SK-N-DZ (cell line): ENCODE measurements at regions not wholly inside any gene's neighbourhood (a gene's known extent, or its start where the extent isn't known, plus 50 kb on each side); places are given as distances from the start of the nearest gene placed in this dataset.
A peak's percentile ranks its signal among the peaks of the same experiment; 100 is the strongest.
"Not testable (repeated sequence)": the region's sequence is repeated elsewhere in the genome, so short reads cannot be mapped to it uniquely, and the experiment has no call there.

ENCODE experiments used
- DNase-seq: peaks from one replicate; pipeline ENCODE4 v3.0.0-alpha.2; 2015; ENCODE audit warnings: low spot score

GRCh38 chrX:13428053-13428786 lies 108.4 kb upstream of the ATXN3L start:
- no peak for DNase-seq

GRCh38 chrX:13427441-13428052 lies 107.7 kb upstream of the ATXN3L start:
- DNase-seq = no peak

GRCh38 chrX:13420545-13421183 lies 100.8 kb upstream of the ATXN3L start:
- no peak for DNase-seq

- no peak for DNase-seq
Measured at GRCh38 chrX:13419918-13420317, 100.1 kb upstream of the ATXN3L start.

- no peak for DNase-seq
Measured at GRCh38 chrX:13419276-13419675, 99.4 kb upstream of the ATXN3L start.

- no peak for DNase-seq
Measured at GRCh38 chrX:13418126-13419097, 98.6 kb upstream of the ATXN3L start.

GRCh38 chrX:13415509-13415908 lies 95.7 kb upstream of the ATXN3L start:
- no peak for DNase-seq

- DNase-seq = peak; percentile 41
Measured at GRCh38 chrX:13414006-13414647, 94.3 kb upstream of the ATXN3L start.

- DNase-seq = no peak
Measured at GRCh38 chrX:13412208-13412600, 92.4 kb upstream of the ATXN3L start.

- peak; percentile 8 for DNase-seq
Measured at GRCh38 chrX:13411496-13412207, 91.8 kb upstream of the ATXN3L start.

GRCh38 chrX:13408599-13408998 lies 88.7 kb upstream of the ATXN3L start:
- not testable (repeated sequence) for DNase-seq

GRCh38 chrX:13404777-13405176 lies 84.9 kb upstream of the ATXN3L start:
- not testable (repeated sequence) for DNase-seq

GRCh38 chrX:13404364-13404763 lies 84.5 kb upstream of the ATXN3L start:
- DNase-seq = no peak

- DNase-seq = no peak
Measured at GRCh38 chrX:13401724-13402123, 81.9 kb upstream of the ATXN3L start.

GRCh38 chrX:13398839-13399238 lies 79.0 kb upstream of the ATXN3L start:
- DNase-seq = no peak

- no peak for DNase-seq
Measured at GRCh38 chrX:13397878-13398818, 78.3 kb upstream of the ATXN3L start.

GRCh38 chrX:13396924-13397323 lies 77.1 kb upstream of the ATXN3L start:
- DNase-seq = no peak

GRCh38 chrX:13389501-13389900 lies 69.6 kb upstream of the ATXN3L start:
- no peak for DNase-seq
